ENCODE measurements at regions not wholly inside any gene's neighbourhood (a gene's known extent, or its start where the extent isn't known, plus 50 kb on each side); places are given as distances from the start of the nearest gene placed in this dataset.

DNA sequence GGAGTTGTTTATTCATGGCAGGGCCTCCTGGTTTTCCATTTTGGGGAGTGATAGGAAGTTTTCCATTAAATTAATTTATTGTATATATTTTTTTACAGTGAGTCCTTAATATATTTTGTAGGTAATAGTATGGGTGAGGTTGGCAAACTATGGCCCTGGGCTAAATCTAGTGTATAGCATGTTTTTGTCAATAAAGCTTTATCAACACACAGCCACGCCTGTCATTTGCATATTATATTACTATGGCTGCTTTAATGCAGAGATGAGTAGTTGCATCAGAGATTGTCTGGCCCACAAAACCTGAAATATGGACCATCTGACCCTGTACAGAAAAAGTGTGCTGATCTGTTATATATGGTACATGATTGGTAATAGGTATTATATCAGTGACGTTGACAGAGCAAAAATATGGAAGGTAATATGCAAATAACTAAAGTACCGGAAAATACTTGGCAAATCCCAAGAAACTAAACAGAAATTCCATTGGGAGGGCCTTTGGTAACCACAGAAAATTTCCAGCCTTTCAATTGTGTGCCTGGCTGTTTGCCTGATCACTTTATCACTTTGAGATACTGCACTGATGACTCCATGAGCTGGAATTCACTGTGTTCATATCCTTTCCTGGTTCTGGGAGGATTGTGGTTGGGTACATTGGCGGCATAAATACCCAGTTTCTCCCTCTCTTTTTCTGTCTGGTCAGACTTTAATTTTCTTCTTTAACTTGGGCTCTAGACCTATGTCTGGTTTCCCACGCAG lies 61.7 kb upstream of the RFLNA start:
- Histone ChIP-seq H3K9me3 (no peaks in the 10 kb centered on the region), H3K27me3 (no peaks in the 10 kb centered on the region), H3K4me3 (no peak overlapping the region), H3K4me1 (no peaks in the 10 kb centered on the region), H3K36me3 (no peaks in the 10 kb centered on the region), H3K27ac (no peak overlapping the region)
- ATAC-seq (no peak), DNase-seq (no peak)
- in situ Hi-C loops (cut with MboI; ENCODE audit: low sequenced_read_pairs in 4 of 4) (no loop called here), intact Hi-C loops (cut with DNase I; ENCODE audit: low total_unique reads) (no loop called here)
- no peak for TF ChIP-seq POLR2A (IDR thresholded peaks at IDR 0.05)
- TF ChIP-seq, protein P1, sequence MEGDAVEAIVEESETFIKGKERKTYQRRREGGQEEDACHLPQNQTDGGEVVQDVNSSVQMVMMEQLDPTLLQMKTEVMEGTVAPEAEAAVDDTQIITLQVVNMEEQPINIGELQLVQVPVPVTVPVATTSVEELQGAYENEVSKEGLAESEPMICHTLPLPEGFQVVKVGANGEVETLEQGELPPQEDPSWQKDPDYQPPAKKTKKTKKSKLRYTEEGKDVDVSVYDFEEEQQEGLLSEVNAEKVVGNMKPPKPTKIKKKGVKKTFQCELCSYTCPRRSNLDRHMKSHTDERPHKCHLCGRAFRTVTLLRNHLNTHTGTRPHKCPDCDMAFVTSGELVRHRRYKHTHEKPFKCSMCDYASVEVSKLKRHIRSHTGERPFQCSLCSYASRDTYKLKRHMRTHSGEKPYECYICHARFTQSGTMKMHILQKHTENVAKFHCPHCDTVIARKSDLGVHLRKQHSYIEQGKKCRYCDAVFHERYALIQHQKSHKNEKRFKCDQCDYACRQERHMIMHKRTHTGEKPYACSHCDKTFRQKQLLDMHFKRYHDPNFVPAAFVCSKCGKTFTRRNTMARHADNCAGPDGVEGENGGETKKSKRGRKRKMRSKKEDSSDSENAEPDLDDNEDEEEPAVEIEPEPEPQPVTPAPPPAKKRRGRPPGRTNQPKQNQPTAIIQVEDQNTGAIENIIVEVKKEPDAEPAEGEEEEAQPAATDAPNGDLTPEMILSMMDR (IDR thresholded peaks at IDR 0.05 in 4 of 5, conservative IDR thresholded peaks at IDR 0.05 in 1 of 5): no peak

DNA sequence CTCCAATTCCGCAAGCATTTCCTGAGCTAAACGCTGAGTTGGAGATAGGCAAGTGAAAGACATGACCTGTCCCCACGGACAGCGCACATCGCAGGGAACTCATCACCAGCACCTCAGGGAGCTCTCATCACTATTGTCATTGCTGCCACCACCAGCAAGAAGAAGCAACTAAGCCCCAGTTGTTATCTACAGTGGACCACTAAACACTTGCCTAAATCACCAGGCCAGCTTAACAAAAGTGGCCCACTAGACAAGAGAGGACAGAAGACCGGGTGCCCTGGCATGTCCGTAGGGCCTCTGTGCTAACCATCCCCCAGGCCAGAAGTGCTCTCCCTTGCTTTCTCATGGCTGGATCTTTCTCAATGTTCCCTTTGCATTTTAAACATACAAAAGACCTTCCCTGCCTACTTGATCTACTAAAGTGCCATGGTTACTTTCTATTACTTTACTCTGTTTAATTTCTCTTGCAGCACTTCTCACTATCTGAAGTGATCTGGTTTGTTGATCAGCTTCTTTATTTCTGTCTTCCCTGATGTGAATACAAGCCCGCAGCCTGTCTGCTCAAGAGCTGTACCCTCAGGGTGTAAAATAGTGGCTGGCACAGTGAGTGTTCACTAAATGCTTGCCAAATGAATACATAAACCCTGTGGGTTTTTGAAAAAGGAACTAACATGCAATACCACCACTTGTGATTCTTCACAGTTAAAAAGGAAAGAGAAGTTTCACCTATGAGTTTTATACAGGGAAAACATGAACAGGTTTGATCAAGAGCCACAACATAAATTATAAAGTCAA lies 60.9 kb upstream of the RFLNA start:
- H3K27me3 ChIP-seq: no peaks in the 10 kb centered on the region
- no peaks in the 10 kb centered on the region for H3K9me3 ChIP-seq
- in situ Hi-C loops (cut with MboI; ENCODE audit: low sequenced_read_pairs in 4 of 4): no loop called here
- ATAC-seq (no peak), DNase-seq (no peak)
- no peak overlapping the region for H3K27ac ChIP-seq
- TF ChIP-seq POLR2A (IDR thresholded peaks at IDR 0.05): no peak
- TF ChIP-seq, protein P1 (IDR thresholded peaks at IDR 0.05 in 4 of 5, conservative IDR thresholded peaks at IDR 0.05 in 1 of 5): no peak
- H3K4me3 ChIP-seq: no peak overlapping the region
- intact Hi-C loops (cut with DNase I; ENCODE audit: low total_unique reads): no loop called here
- H3K36me3 ChIP-seq: no peaks in the 10 kb centered on the region
- no peaks in the 10 kb centered on the region for H3K4me1 ChIP-seq

DNA sequence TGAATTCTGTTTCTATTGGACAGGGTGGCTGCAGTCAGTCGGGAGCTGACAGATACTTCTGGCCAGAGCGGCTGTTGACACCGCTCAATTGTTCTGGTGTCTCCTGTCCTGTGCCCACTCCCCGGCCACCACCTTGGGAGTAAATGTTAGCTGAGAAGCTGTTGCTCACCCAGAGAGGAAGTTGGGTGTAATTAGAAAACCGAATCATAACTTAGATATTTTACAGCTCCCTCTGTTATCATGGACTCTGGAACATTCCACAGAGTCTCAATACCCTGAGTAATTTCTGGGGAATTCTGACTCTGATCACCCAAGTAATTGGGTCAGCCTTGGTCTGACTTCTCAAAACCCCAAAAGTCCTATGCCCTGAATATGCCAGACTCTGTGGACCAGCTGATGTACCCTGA lies 58.3 kb upstream of the RFLNA start:
- H3K27me3 ChIP-seq: no peaks in the 10 kb centered on the region
- DNase-seq (no peak), ATAC-seq (no peak)
- H3K9me3 ChIP-seq: no peaks in the 10 kb centered on the region
- no peak overlapping the region for H3K27ac ChIP-seq
- H3K4me3 ChIP-seq: no peak overlapping the region
- intact Hi-C loops (cut with DNase I; ENCODE audit: low total_unique reads) (no loop called here), in situ Hi-C loops (cut with MboI; ENCODE audit: low sequenced_read_pairs in 4 of 4) (no loop called here)
- no peaks in the 10 kb centered on the region for H3K36me3 ChIP-seq
- TF ChIP-seq POLR2A (IDR thresholded peaks at IDR 0.05): no peak
- TF ChIP-seq, protein P1 (IDR thresholded peaks at IDR 0.05 in 4 of 5, conservative IDR thresholded peaks at IDR 0.05 in 1 of 5): no peak
- H3K4me1 ChIP-seq: no peaks in the 10 kb centered on the region

DNA sequence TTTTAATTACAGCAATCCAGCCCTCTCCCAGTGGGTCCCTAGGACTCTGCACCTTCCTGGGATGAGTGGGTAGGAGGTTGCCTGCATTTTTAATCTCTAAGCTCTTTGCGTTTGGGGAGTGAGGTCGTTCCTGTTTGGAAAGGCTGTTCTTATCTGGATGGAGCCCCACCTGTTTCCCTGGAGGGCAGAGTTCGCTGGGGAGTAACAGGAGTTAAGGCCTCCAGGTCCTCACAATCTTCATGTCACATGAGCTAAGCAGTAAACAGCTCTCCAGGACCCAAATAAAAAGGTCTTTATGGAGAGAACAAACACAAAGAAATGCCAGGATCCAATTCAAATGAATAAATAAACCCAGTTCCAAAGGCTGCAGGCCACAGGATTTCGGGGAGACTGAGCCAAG lies 56.0 kb upstream of the RFLNA start:
- no peaks in the 10 kb centered on the region for H3K36me3 ChIP-seq
- intact Hi-C loops (cut with DNase I; ENCODE audit: low total_unique reads) (no loop called here), in situ Hi-C loops (cut with MboI; ENCODE audit: low sequenced_read_pairs in 4 of 4) (no loop called here)
- no peaks in the 10 kb centered on the region for H3K27me3 ChIP-seq
- no peak overlapping the region for H3K4me3 ChIP-seq
- no peak overlapping the region for H3K27ac ChIP-seq
- no peak for TF ChIP-seq POLR2A (IDR thresholded peaks at IDR 0.05)
- TF ChIP-seq, protein P1 (IDR thresholded peaks at IDR 0.05 in 4 of 5, conservative IDR thresholded peaks at IDR 0.05 in 1 of 5): no peak
- DNase-seq (no peak), ATAC-seq (no peak)
- no peaks in the 10 kb centered on the region for H3K4me1 ChIP-seq
- H3K9me3 ChIP-seq: no peaks in the 10 kb centered on the region
